AML-193 (cell line): ENCODE measurements at regions not wholly inside any gene's neighbourhood (a gene's known extent, or its start where the extent isn't known, plus 50 kb on each side); places are given as distances from the start of the nearest gene placed in this dataset.

ENCODE experiments used
- DNase-seq, 2 experiments: peaks; one replicate each; lab custom pipeline; 2025; lab: John Stamatoyannopoulos, UW

- no peak for DNase-seq
Observed at GRCh38 chr4:124529131-124529530, 183.4 kb downstream of the ANKRD50 start.

- DNase-seq, result no peak
Observed at GRCh38 chr4:124530464-124531077, 182.0 kb downstream of the ANKRD50 start.

- no peak for DNase-seq
Observed at GRCh38 chr4:124534131-124534530, 178.4 kb downstream of the ANKRD50 start.

GRCh38 chr4:124535003-124535402, 177.5 kb downstream of the ANKRD50 start:
- no peak for DNase-seq

GRCh38 chr4:124536946-124537345, 175.6 kb downstream of the ANKRD50 start:
- DNase-seq, result no peak

- DNase-seq, result no peak
Observed at GRCh38 chr4:124537971-124538370, 174.6 kb downstream of the ANKRD50 start.

GRCh38 chr4:124540014-124540413, 172.5 kb downstream of the ANKRD50 start:
- DNase-seq, result no peak

- no peak for DNase-seq
Observed at GRCh38 chr4:124541652-124542420, 170.7 kb downstream of the ANKRD50 start.

GRCh38 chr4:124555959-124556358, 156.6 kb downstream of the ANKRD50 start:
- DNase-seq, result no peak

- DNase-seq, result no peak
Observed at GRCh38 chr4:124564121-124564520, 148.4 kb downstream of the ANKRD50 start.

- DNase-seq, result no peak
Observed at GRCh38 chr4:124565371-124565770, 147.2 kb downstream of the ANKRD50 start.

- no peak for DNase-seq
Observed at GRCh38 chr4:124566030-124566429, 146.5 kb downstream of the ANKRD50 start.

- DNase-seq, result no peak
Observed at GRCh38 chr4:124573056-124573455, 139.5 kb downstream of the ANKRD50 start.

- DNase-seq, result no peak
Observed at GRCh38 chr4:124579896-124580295, 132.6 kb downstream of the ANKRD50 start.

GRCh38 chr4:124583797-124584196, 128.7 kb downstream of the ANKRD50 start:
- no peak for DNase-seq

- DNase-seq, result no peak
Observed at GRCh38 chr4:124589786-124590185, 122.7 kb downstream of the ANKRD50 start.

- no peak for DNase-seq
Observed at GRCh38 chr4:124590480-124590879, 122.1 kb downstream of the ANKRD50 start.

GRCh38 chr4:124591637-124592036, 120.9 kb downstream of the ANKRD50 start:
- DNase-seq, result no peak

GRCh38 chr4:124593494-124593893, 119.0 kb downstream of the ANKRD50 start:
- no peak for DNase-seq

- no peak for DNase-seq
Observed at GRCh38 chr4:124594945-124595344, 117.6 kb downstream of the ANKRD50 start.

- DNase-seq, result no peak
Observed at GRCh38 chr4:124596816-124597215, 115.7 kb downstream of the ANKRD50 start.

GRCh38 chr4:124610211-124610610, 102.3 kb downstream of the ANKRD50 start:
- no peak for DNase-seq
